ENCODE measurements at regions not wholly inside any gene's neighbourhood (a gene's known extent, or its start where the extent isn't known, plus 50 kb on each side); places are given as distances from the start of the nearest gene placed in this dataset.

- TF ChIP-seq POLR2AphosphoS5 (IDR thresholded peaks at IDR 0.05; ENCODE audit: low read depth, low read length) (no peak), CTCF (IDR thresholded peaks at IDR 0.05; ENCODE audit: control extremely low read depth in 1 of 3, insufficient read depth in 1 of 3, low read depth in 1 of 3, low read length in 3 of 3) (no peak), TAF1 (IDR thresholded peaks at IDR 0.05; ENCODE audit: low read depth, low read length) (no peak), TEAD4 (IDR thresholded peaks at IDR 0.05; ENCODE audit: low read depth, low read length) (no peak), GABPA (IDR thresholded peaks at IDR 0.05; ENCODE audit: borderline replicate concordance, insufficient read depth, low read length) (no peak), CHD2 (IDR thresholded peaks at IDR 0.05; ENCODE audit: low read length) (no peak), MAX (IDR thresholded peaks at IDR 0.05) (no peak), SUZ12 (IDR thresholded peaks at IDR 0.05; ENCODE audit: low read length) (no peak), GTF2F1 (IDR thresholded peaks at IDR 0.05; ENCODE audit: borderline replicate concordance, low read depth, low read length) (no peak), YY1 (IDR thresholded peaks at IDR 0.05; ENCODE audit: low read depth, low read length) (no peak), PHF8 (conservative IDR thresholded peaks at IDR 0.05; ENCODE audit: low read depth, low read length) (no peak), ZNF274 (IDR thresholded peaks at IDR 0.05; ENCODE audit: borderline replicate concordance, extremely low read depth, low read length) (no peak)
Measured at GRCh38 chr12:27180906-27181505, 63.1 kb upstream of the STK38L start.

Measured in H1 (cell line).